GM23338 (cell line): ENCODE measurements at regions not wholly inside any gene's neighbourhood (a gene's known extent, or its start where the extent isn't known, plus 50 kb on each side); places are given as distances from the start of the nearest gene placed in this dataset.
A peak's percentile ranks its signal among the peaks of the same experiment; 100 is the strongest.

ENCODE experiments used
- ATAC-seq: fragments of 200-7000 bp; cut with Tn5 transposase; 3 replicates; pipeline ENCODE4 v1.9.1; 2020
- DNase-seq: peaks from one replicate; pipeline ENCODE4 v3.0.0-alpha.2; 2015; ENCODE audit warnings: low spot score
- H2AFZ ChIP-seq: fragments of 200-600 bp; sonication (generic); 2 replicates; pipeline ENCODE4 v1.8.0; 2016; ENCODE audit warnings: antibody characterized with exemption, mild to moderate bottlenecking, moderate library complexity
- H3F3A ChIP-seq: fragments of 200-600 bp; sonication (generic); replicated peaks from 2 replicates; pipeline ENCODE4 v1.8.0; 2017; ENCODE audit warnings: antibody characterized with exemption, mixed run types, low read depth
- H3K27ac ChIP-seq: fragments of 200-600 bp; sonication (generic); 2 replicates; pipeline ENCODE4 v1.6.1; 2016; ENCODE audit warnings: low read depth
- H3K27me3 ChIP-seq: fragments of 200-600 bp; sonication (generic); 2 replicates; pipeline ENCODE4 v1.8.0; 2016; ENCODE audit warnings: mild to moderate bottlenecking, mixed run types, moderate library complexity; ENCODE audit not compliant: insufficient read depth
- H3K36me3 ChIP-seq: fragments of 200-600 bp; sonication (generic); 2 replicates; pipeline ENCODE4 v1.8.0; 2016; ENCODE audit warnings: mild to moderate bottlenecking; ENCODE audit not compliant: insufficient read depth
- H3K4me1 ChIP-seq: fragments of 200-600 bp; sonication (generic); 2 replicates; pipeline ENCODE4 v1.8.0; 2016; ENCODE audit warnings: mild to moderate bottlenecking, moderate library complexity; ENCODE audit not compliant: insufficient read depth
- H3K4me2 ChIP-seq: fragments of 200-600 bp; sonication (generic); 2 replicates; pipeline ENCODE4 v1.7.1; 2017; ENCODE audit warnings: mixed run types
- H3K4me3 ChIP-seq: fragments of 200-600 bp; sonication (generic); 2 replicates; pipeline ENCODE4 v1.6.1; 2016; ENCODE audit warnings: mixed run types
- H3K79me2 ChIP-seq: fragments of 200-600 bp; sonication (generic); replicated peaks from 2 replicates; pipeline ENCODE4 v1.8.0; 2017; ENCODE audit warnings: mild to moderate bottlenecking; ENCODE audit not compliant: insufficient read depth
- H3K9me2 ChIP-seq: fragments of 200-600 bp; sonication (generic); 2 replicates; pipeline ENCODE4 v1.8.0; 2017; ENCODE audit not compliant: insufficient read depth
- H4K20me1 ChIP-seq: fragments of 200-600 bp; sonication (generic); replicated peaks from 2 replicates; pipeline ENCODE4 v1.8.0; 2017; ENCODE audit warnings: mild to moderate bottlenecking; ENCODE audit not compliant: insufficient read depth
- H3K27ac Mint-ChIP-seq: 2 replicates; pipeline ENCODE4 v1.8.0; 2020; ENCODE audit warnings: inconsistent platforms, mild to moderate bottlenecking, moderate library complexity, mixed read lengths
- H3K27me3 Mint-ChIP-seq: 3 replicates; pipeline ENCODE4 v1.8.0; 2022; ENCODE audit warnings: low read depth, mild to moderate bottlenecking, moderate library complexity, mixed read lengths, inconsistent platforms; ENCODE audit not compliant: insufficient read depth, poor library complexity
- H3K36me3 Mint-ChIP-seq: 3 replicates; pipeline ENCODE4 v1.8.0; 2021; ENCODE audit warnings: low read depth, mild to moderate bottlenecking, inconsistent platforms, moderate library complexity, mixed read lengths
- H3K4me1 Mint-ChIP-seq: 3 replicates; pipeline ENCODE4 v1.8.0; 2020; ENCODE audit warnings: mild to moderate bottlenecking, inconsistent platforms, mixed read lengths
- H3K4me3 Mint-ChIP-seq: 3 replicates; pipeline ENCODE4 v1.8.0; 2021; ENCODE audit warnings: moderate library complexity, mild to moderate bottlenecking, inconsistent platforms, mixed read lengths
- H3K9me3 Mint-ChIP-seq: 3 replicates; pipeline ENCODE4 v1.8.0; 2020; ENCODE audit warnings: moderate library complexity, mild to moderate bottlenecking, inconsistent platforms, mixed read lengths
- CREB1 ChIP-seq: fragments of 250-450 bp; sonication (Bioruptor Pico); IDR thresholded peaks from 2 replicates; pipeline ENCODE4 v1.5.0; 2020; ENCODE audit warnings: low read depth, mild to moderate bottlenecking, moderate library complexity
- EZH2 ChIP-seq: fragments of 200-600 bp; sonication (generic); IDR thresholded peaks from one replicate; pipeline ENCODE4 v1.8.0; 2017; ENCODE audit warnings: antibody characterized with exemption, mild to moderate bottlenecking, low read depth; ENCODE audit not compliant: unreplicated experiment
- EZH2phosphoT487 ChIP-seq: fragments of 200-600 bp; sonication (generic); IDR thresholded peaks from one replicate; pipeline ENCODE4 v1.8.1; 2018; ENCODE audit warnings: antibody characterized with exemption; ENCODE audit not compliant: unreplicated experiment
- STAT1 ChIP-seq: IDR thresholded peaks from one replicate; pipeline ENCODE4 v1.6.1; 2016; ENCODE audit warnings: antibody characterized with exemption; ENCODE audit not compliant: unreplicated experiment
- ZNF114 ChIP-seq: fragments of 250-450 bp; sonication (Bioruptor Pico); IDR thresholded peaks from 2 replicates; pipeline ENCODE4 v1.5.0; 2020; ENCODE audit warnings: mild to moderate bottlenecking, moderate library complexity
- ZNF331 ChIP-seq: fragments of 250-450 bp; sonication (Bioruptor Pico); IDR thresholded peaks from 2 replicates; pipeline ENCODE4 v1.5.0; 2020; ENCODE audit warnings: low read depth, mild to moderate bottlenecking, moderate library complexity
- TF ChIP-seq, protein P1 (sequence below), 2 experiments: fragments of 200-600 bp in 1 of 2; sonication (generic) in 1 of 2; conservative IDR thresholded peaks; 2 replicates each; pipeline versions ENCODE4 v1.5.1 to v1.6.1; 2016 to 2017; ENCODE audit warnings: antibody characterized with exemption in 2 of 2, low read depth in 2 of 2, mild to moderate bottlenecking in 2 of 2, moderate library complexity in 1 of 2
- TF ChIP-seq, protein P2 (sequence below): IDR thresholded peaks from 2 replicates; pipeline ENCODE4 v1.6.1; 2016; ENCODE audit warnings: antibody characterized with exemption
- TF ChIP-seq, protein P3 (sequence below): fragments of 250-450 bp; sonication (Bioruptor Pico); IDR thresholded peaks from 2 replicates; pipeline ENCODE4 v1.5.0; 2020; ENCODE audit warnings: mild to moderate bottlenecking, moderate library complexity

DNA sequence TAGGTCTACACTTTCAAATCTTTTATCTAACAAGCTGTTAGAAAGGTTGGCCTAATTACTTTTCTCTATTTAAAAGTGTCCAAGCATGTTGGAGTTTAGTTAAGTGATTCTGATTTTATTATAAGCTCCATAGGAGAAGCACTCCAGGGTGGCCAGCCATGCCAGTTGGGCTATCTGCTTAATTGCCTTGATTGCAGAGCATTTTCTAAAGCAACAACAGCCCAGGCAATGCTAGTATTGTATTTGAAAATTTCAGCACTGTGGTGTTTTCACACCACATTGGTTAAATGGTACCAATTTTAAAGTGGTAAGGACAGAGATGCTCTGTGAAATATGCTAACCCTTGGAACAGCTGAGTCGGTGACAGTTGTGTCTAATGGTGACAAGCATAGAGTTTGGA lies 510.5 kb upstream of the CDH8 start (continued):
- TF ChIP-seq EZH2 = no peak

DNA sequence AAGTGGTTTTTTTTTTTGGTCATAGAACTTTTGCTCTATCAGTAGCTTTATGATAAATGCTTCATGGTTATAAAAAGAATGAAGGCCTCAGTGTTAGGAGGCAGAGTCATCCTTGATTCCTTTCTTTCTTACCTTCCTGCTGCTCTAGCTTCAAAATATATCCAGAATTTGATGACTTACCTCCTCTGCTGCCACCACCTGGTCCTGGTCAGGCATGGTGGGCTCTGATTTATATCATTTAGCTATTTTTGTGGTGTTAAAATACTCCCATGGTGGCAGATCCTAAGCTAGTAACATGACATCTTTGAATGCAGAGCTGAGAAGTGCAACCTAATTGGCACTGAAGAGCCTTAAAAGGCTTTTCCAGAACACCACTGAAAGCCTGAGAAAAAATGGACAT lies 508.8 kb upstream of the CDH8 start:
- Histone ChIP-seq H3K27ac (no peak overlapping the region), H3K4me3 (no peak overlapping the region), H3K4me2 (no peak overlapping the region), H3K27me3 (no peaks in the 10 kb centered on the region), H4K20me1 (no peaks in the 10 kb centered on the region), H3K79me2 (no peaks in the 10 kb centered on the region), H2AFZ (no peak overlapping the region), H3K9me2 (no peaks in the 10 kb centered on the region), H3K4me1 (no peaks in the 10 kb centered on the region), H3F3A (no peaks in the 10 kb centered on the region), H3K36me3 (no peaks in the 10 kb centered on the region)
- DNase-seq = peak; percentile 47
- H3K27me3 Mint-ChIP-seq = no peaks in the 10 kb centered on the region
- peak; percentile 54 for ATAC-seq
- no peaks in the 10 kb centered on the region; the same call in 2 of the 3 replicates for H3K9me3 Mint-ChIP-seq
- H3K4me1 Mint-ChIP-seq = peaks cover 8% of the 10 kb centered on the region; the same call in 2 of the 3 replicates
- H3K36me3 Mint-ChIP-seq = no peaks in the 10 kb centered on the region
- H3K4me3 Mint-ChIP-seq = no peak overlapping the region
- TF ChIP-seq, protein P1, sequence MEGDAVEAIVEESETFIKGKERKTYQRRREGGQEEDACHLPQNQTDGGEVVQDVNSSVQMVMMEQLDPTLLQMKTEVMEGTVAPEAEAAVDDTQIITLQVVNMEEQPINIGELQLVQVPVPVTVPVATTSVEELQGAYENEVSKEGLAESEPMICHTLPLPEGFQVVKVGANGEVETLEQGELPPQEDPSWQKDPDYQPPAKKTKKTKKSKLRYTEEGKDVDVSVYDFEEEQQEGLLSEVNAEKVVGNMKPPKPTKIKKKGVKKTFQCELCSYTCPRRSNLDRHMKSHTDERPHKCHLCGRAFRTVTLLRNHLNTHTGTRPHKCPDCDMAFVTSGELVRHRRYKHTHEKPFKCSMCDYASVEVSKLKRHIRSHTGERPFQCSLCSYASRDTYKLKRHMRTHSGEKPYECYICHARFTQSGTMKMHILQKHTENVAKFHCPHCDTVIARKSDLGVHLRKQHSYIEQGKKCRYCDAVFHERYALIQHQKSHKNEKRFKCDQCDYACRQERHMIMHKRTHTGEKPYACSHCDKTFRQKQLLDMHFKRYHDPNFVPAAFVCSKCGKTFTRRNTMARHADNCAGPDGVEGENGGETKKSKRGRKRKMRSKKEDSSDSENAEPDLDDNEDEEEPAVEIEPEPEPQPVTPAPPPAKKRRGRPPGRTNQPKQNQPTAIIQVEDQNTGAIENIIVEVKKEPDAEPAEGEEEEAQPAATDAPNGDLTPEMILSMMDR (conservative IDR thresholded peaks at IDR 0.05; ENCODE audit: low read depth in 2 of 2) = peak; percentile 55 to 63
- TF ChIP-seq ZNF114 (CRISPR knock-in tag) = no peak
- no peak overlapping the region for H3K27ac Mint-ChIP-seq

DNA sequence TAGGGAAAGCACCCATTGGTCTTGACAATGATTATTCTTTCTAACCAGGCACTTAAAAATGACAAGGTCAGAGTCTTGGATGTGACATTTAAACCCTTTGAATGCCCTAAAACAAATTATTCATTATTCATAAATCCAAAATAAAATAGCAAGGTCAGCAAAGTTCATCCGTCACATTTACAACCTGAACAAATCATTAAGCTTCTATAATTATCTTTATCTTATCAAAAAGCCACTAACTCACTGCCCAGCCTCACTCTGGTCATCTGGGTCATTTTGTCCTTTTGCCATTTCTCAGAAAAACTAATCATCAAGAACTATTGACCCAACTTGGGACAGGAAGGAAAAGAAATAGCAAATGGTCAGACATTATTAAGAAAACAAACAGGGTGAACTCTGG lies 507.3 kb upstream of the CDH8 start:
- Histone ChIP-seq H2AFZ (no peak overlapping the region), H3K36me3 (no peaks in the 10 kb centered on the region), H3K79me2 (no peaks in the 10 kb centered on the region), H3K4me3 (no peak overlapping the region), H3K27ac (no peak overlapping the region), H4K20me1 (no peaks in the 10 kb centered on the region), H3K4me1 (no peaks in the 10 kb centered on the region), H3K4me2 (no peak overlapping the region), H3K27me3 (no peaks in the 10 kb centered on the region), H3K9me2 (no peaks in the 10 kb centered on the region), H3F3A (no peaks in the 10 kb centered on the region)
- H3K27ac Mint-ChIP-seq = no peak overlapping the region
- H3K4me1 Mint-ChIP-seq = peaks cover 8% of the 10 kb centered on the region; the same call in 2 of the 3 replicates
- no peaks in the 10 kb centered on the region for H3K36me3 Mint-ChIP-seq
- no peaks in the 10 kb centered on the region for H3K27me3 Mint-ChIP-seq
- ATAC-seq (no peak), DNase-seq (no peak)
- no peak overlapping the region for H3K4me3 Mint-ChIP-seq
- no peaks in the 10 kb centered on the region; the same call in 2 of the 3 replicates for H3K9me3 Mint-ChIP-seq
- TF ChIP-seq, protein P2, sequence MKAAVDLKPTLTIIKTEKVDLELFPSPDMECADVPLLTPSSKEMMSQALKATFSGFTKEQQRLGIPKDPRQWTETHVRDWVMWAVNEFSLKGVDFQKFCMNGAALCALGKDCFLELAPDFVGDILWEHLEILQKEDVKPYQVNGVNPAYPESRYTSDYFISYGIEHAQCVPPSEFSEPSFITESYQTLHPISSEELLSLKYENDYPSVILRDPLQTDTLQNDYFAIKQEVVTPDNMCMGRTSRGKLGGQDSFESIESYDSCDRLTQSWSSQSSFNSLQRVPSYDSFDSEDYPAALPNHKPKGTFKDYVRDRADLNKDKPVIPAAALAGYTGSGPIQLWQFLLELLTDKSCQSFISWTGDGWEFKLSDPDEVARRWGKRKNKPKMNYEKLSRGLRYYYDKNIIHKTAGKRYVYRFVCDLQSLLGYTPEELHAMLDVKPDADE = no peak
- TF ChIP-seq, protein P3, sequence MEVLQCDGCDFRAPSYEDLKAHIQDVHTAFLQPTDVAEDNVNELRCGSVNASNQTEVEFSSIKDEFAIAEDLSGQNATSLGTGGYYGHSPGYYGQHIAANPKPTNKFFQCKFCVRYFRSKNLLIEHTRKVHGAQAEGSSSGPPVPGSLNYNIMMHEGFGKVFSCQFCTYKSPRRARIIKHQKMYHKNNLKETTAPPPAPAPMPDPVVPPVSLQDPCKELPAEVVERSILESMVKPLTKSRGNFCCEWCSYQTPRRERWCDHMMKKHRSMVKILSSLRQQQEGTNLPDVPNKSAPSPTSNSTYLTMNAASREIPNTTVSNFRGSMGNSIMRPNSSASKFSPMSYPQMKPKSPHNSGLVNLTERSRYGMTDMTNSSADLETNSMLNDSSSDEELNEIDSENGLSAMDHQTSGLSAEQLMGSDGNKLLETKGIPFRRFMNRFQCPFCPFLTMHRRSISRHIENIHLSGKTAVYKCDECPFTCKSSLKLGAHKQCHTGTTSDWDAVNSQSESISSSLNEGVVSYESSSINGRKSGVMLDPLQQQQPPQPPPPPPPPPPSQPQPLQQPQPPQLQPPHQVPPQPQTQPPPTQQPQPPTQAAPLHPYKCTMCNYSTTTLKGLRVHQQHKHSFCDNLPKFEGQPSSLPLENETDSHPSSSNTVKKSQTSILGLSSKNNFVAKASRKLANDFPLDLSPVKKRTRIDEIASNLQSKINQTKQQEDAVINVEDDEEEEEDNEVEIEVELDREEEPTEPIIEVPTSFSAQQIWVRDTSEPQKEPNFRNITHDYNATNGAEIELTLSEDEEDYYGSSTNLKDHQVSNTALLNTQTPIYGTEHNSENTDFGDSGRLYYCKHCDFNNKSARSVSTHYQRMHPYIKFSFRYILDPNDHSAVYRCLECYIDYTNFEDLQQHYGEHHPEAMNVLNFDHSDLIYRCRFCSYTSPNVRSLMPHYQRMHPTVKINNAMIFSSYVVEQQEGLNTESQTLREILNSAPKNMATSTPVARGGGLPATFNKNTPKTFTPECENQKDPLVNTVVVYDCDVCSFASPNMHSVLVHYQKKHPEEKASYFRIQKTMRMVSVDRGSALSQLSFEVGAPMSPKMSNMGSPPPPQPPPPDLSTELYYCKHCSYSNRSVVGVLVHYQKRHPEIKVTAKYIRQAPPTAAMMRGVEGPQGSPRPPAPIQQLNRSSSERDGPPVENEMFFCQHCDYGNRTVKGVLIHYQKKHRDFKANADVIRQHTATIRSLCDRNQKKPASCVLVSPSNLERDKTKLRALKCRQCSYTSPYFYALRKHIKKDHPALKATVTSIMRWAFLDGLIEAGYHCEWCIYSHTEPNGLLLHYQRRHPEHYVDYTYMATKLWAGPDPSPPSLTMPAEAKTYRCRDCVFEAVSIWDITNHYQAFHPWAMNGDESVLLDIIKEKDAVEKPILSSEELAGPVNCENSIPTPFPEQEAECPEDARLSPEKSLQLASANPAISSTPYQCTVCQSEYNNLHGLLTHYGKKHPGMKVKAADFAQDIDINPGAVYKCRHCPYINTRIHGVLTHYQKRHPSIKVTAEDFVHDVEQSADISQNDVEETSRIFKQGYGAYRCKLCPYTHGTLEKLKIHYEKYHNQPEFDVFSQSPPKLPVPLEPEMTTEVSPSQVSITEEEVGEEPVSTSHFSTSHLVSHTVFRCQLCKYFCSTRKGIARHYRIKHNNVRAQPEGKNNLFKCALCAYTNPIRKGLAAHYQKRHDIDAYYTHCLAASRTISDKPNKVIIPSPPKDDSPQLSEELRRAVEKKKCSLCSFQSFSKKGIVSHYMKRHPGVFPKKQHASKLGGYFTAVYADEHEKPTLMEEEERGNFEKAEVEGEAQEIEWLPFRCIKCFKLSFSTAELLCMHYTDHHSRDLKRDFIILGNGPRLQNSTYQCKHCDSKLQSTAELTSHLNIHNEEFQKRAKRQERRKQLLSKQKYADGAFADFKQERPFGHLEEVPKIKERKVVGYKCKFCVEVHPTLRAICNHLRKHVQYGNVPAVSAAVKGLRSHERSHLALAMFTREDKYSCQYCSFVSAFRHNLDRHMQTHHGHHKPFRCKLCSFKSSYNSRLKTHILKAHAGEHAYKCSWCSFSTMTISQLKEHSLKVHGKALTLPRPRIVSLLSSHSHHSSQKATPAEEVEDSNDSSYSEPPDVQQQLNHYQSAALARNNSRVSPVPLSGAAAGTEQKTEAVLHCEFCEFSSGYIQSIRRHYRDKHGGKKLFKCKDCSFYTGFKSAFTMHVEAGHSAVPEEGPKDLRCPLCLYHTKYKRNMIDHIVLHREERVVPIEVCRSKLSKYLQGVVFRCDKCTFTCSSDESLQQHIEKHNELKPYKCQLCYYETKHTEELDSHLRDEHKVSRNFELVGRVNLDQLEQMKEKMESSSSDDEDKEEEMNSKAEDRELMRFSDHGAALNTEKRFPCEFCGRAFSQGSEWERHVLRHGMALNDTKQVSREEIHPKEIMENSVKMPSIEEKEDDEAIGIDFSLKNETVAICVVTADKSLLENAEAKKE (CRISPR knock-in tag) = no peak
- TF ChIP-seq EZH2phosphoT487 (no peak), CREB1 (CRISPR knock-in tag) (no peak), STAT1 (no peak), ZNF331 (CRISPR knock-in tag) (no peak), ZNF114 (CRISPR knock-in tag) (no peak)
- TF ChIP-seq, protein P1 (conservative IDR thresholded peaks at IDR 0.05; ENCODE audit: low read depth in 2 of 2) = no peak
